ENCODE measurements at regions not wholly inside any gene's neighbourhood (a gene's known extent, or its start where the extent isn't known, plus 50 kb on each side); places are given as distances from the start of the nearest gene placed in this dataset.
"Not testable (repeated sequence)": the region's sequence is repeated elsewhere in the genome, so short reads cannot be mapped to it uniquely, and the experiment has no call there.

DNA sequence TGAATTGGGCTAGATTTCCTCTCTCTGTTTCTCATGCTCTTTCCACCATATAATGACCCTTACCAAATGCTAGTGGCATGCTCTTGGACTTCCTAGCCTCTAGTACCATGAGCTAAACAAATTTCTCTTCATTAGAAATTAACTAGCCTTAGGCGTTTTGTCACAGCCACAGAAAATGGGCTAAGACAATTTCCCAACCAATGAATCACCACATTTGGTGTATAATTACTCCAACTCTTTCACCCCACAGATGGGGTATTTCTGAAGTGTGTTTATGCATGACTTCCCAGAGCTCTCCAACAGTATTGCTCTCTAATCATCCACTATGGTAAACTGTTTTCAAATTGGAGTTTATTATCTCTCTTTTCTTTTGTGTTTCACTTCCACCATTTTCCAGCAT lies 1041.1 kb upstream of the COX7C start (continued):
- TF ChIP-seq, protein P1, sequence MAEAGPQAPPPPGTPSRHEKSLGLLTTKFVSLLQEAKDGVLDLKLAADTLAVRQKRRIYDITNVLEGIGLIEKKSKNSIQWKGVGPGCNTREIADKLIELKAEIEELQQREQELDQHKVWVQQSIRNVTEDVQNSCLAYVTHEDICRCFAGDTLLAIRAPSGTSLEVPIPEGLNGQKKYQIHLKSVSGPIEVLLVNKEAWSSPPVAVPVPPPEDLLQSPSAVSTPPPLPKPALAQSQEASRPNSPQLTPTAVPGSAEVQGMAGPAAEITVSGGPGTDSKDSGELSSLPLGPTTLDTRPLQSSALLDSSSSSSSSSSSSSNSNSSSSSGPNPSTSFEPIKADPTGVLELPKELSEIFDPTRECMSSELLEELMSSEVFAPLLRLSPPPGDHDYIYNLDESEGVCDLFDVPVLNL (IDR thresholded peaks at IDR 0.05; ENCODE audit: low read depth, low read length), result no peak
- TF ChIP-seq KDM1A (IDR thresholded peaks at IDR 0.05; ENCODE audit: borderline replicate concordance) (no peak), CREM (IDR thresholded peaks at IDR 0.05; ENCODE audit: low read depth) (no peak)

DNA sequence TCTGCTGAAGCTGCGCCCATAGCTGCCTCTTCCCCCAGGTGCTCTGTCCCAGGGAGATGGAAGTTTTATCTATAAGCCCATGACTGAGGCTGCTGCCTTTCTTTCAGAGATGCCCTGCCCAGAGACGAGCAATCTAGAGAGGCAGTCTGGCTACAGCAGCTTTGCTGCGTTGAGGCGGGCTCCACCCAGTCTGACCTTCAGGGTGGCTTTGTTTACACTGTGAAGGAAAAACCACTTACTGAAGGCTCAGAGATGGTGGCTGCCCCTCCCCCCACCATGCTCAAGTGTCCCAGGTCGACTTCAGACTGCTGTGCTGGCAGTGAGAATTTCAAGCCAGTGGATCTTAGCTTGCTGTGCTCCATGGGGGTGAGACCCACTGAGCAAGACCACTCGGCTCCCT lies 1029.9 kb upstream of the COX7C start:
- H3K9me3 ChIP-seq (replicated peaks; ENCODE audit: control insufficient read depth, insufficient read depth, low read length); H2AFZ ChIP-seq (ENCODE audit: control insufficient read depth, low read depth, low read length); DNase-seq (ENCODE audit: low read depth, low spot score); H3K79me2 ChIP-seq (ENCODE audit: control insufficient read depth, insufficient read depth, low read length); CTCF ChIA-PET; H3K4me1 ChIP-seq (ENCODE audit: control insufficient read depth, insufficient read depth, low read length); H4K20me1 ChIP-seq (ENCODE audit: control insufficient read depth, insufficient read depth); POLR2A ChIA-PET; FAIRE-seq; H3K27ac ChIP-seq (ENCODE audit: control insufficient read depth, insufficient read depth); H3K9ac ChIP-seq (ENCODE audit: control insufficient read depth, insufficient read depth, low read length); H3K27me3 ChIP-seq (replicated peaks in 1 of 2; ENCODE audit: control insufficient read depth in 2 of 2, insufficient read depth in 2 of 2, low read length in 1 of 2); SMC1A ChIA-PET (ENCODE audit: uncharacterized antibody, unreplicated experiment); H3K4me3 ChIP-seq; ATAC-seq; RAD21 ChIA-PET (ENCODE audit: unreplicated experiment); H3K36me3 ChIP-seq (ENCODE audit: control insufficient read depth in 2 of 2, insufficient read depth in 2 of 2, low read length in 1 of 2); BruUV-seq (replicated peaks); in situ Hi-C loops (cut with MboI); H3K4me2 ChIP-seq (ENCODE audit: control insufficient read depth, insufficient read depth); intact Hi-C loops (cut with micrococcal nuclease; ENCODE audit: unreplicated experiment): not testable (repeated sequence)
- WGBS (ENCODE audit: insufficient coverage, insufficient replicate concordance, low lambda C conversion rate, missing lambda C conversion rate), result 1% methylated on average over 6 of the region's 6 CpGs

DNA sequence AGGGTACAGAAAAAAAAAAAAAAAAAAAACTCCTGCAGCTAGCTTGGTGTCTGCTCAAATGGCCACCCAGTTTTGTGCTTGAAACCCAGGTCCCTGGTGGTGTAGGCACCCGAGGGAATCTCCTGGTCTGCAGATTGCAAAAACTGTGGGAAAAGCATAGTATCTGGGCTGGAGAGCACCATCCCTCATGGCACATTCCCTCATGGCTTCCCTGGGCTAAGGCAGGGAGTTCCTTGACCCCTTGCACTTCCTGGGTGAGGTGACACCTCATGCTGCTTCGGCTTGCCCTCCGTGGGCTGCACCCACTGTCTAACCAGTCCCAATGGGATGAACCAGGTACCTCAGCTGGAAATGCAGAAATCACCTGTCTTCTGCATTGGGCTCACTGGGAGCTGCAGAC lies 1029.5 kb upstream of the COX7C start:
- 5% methylated on average over 3 of the region's 3 CpGs for WGBS (ENCODE audit: insufficient coverage, insufficient replicate concordance, low lambda C conversion rate, missing lambda C conversion rate)
- FAIRE-seq, CTCF ChIA-PET: not testable (repeated sequence)

More for the DNA sequence above, 1029.5 kb upstream of the COX7C start:
- H3K4me1 ChIP-seq (ENCODE audit: control insufficient read depth, insufficient read depth, low read length); POLR2A ChIA-PET; BruUV-seq (replicated peaks); H3K9me3 ChIP-seq (replicated peaks; ENCODE audit: control insufficient read depth, insufficient read depth, low read length); RAD21 ChIA-PET (ENCODE audit: unreplicated experiment); H3K27ac ChIP-seq (ENCODE audit: control insufficient read depth, insufficient read depth); SMC1A ChIA-PET (ENCODE audit: uncharacterized antibody, unreplicated experiment); H3K79me2 ChIP-seq (ENCODE audit: control insufficient read depth, insufficient read depth, low read length); H4K20me1 ChIP-seq (ENCODE audit: control insufficient read depth, insufficient read depth); H2AFZ ChIP-seq (ENCODE audit: control insufficient read depth, low read depth, low read length); H3K4me3 ChIP-seq; H3K9ac ChIP-seq (ENCODE audit: control insufficient read depth, insufficient read depth, low read length); H3K36me3 ChIP-seq (ENCODE audit: control insufficient read depth in 2 of 2, insufficient read depth in 2 of 2, low read length in 1 of 2); DNase-seq (ENCODE audit: low read depth, low spot score); intact Hi-C loops (cut with micrococcal nuclease; ENCODE audit: unreplicated experiment); H3K4me2 ChIP-seq (ENCODE audit: control insufficient read depth, insufficient read depth); ATAC-seq; in situ Hi-C loops (cut with MboI); H3K27me3 ChIP-seq (replicated peaks in 1 of 2; ENCODE audit: control insufficient read depth in 2 of 2, insufficient read depth in 2 of 2, low read length in 1 of 2): not testable (repeated sequence)
